GM12864 (cell line): ENCODE measurements at regions not wholly inside any gene's neighbourhood (a gene's known extent, or its start where the extent isn't known, plus 50 kb on each side); places are given as distances from the start of the nearest gene placed in this dataset.

Source experiments
- DNase-seq: peaks from one replicate; pipeline ENCODE4 v3.0.0-alpha.2; 2011; ENCODE audit warnings: low read depth
- H3K4me3 ChIP-seq: 2 replicates; pipeline ENCODE4 v1.5.1; 2011; ENCODE audit warnings: mild to moderate bottlenecking, low read depth, low read length, control low read depth
- CTCF ChIP-seq: IDR thresholded peaks from 2 replicates; pipeline ENCODE4 v1.5.1; 2011; ENCODE audit warnings: low read depth, mild to moderate bottlenecking, moderate library complexity, low read length, control low read depth, inconsistent platforms; ENCODE audit errors: missing control alignments

GRCh38 chrX:26653050-26653449, 437.1 kb downstream of the MAGEB5 start:
- DNase-seq, result no peak
- H3K4me3 ChIP-seq, result no peak overlapping the region
- TF ChIP-seq CTCF, result no peak

- no peak overlapping the region for H3K4me3 ChIP-seq
- TF ChIP-seq CTCF, result peak; percentile 21
- no peak for DNase-seq
Observed at GRCh38 chrX:26651755-26652154, 435.8 kb downstream of the MAGEB5 start.

- no peak overlapping the region for H3K4me3 ChIP-seq
- TF ChIP-seq CTCF, result peak; percentile 51
- DNase-seq, result peak; percentile 2
Observed at GRCh38 chrX:26649534-26649933, 433.6 kb downstream of the MAGEB5 start.

- no peak for DNase-seq
- no peak for TF ChIP-seq CTCF
- H3K4me3 ChIP-seq, result no peak overlapping the region
Observed at GRCh38 chrX:26631385-26631784, 415.4 kb downstream of the MAGEB5 start.

GRCh38 chrX:26613956-26614355, 398.0 kb downstream of the MAGEB5 start:
- TF ChIP-seq CTCF, result no peak
- DNase-seq, result no peak
- no peak overlapping the region for H3K4me3 ChIP-seq

- no peak for DNase-seq
- no peak overlapping the region for H3K4me3 ChIP-seq
- no peak for TF ChIP-seq CTCF
Observed at GRCh38 chrX:26606971-26607370, 391.0 kb downstream of the MAGEB5 start.

- no peak overlapping the region for H3K4me3 ChIP-seq
- DNase-seq, result no peak
- TF ChIP-seq CTCF, result no peak
Observed at GRCh38 chrX:26597981-26598380, 382.0 kb downstream of the MAGEB5 start.
